ENCODE measurements at regions not wholly inside any gene's neighbourhood (a gene's known extent, or its start where the extent isn't known, plus 50 kb on each side); places are given as distances from the start of the nearest gene placed in this dataset.
A peak's percentile ranks its signal among the peaks of the same experiment; 100 is the strongest.

DNA sequence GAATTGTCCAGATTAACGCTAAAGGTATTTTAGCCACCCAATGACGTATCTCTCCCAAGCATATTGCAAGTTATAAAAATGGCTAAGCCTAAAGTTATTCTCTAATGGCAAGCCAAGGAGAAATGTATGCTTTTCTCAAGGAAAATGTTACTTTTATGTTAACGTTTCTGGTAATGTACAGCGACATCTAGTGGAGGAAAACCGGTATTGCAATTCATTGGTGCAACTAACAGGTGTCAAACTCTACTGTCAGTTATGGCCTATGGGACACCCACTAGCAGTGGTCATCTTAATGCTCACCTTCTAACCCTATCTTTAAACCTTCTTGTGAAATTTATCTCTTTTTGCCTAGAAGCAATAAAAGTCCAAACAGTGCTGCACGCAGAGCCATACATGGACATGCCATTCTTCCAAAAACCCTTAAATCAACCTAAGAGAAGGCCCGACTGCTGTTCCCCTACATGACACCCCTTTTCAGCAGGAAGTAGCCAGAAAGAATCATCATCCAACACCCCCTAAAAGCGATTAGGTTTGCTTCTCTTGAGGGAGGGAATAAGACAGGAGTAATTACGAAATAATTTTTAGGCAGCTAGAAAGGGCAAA is 68.7 kb upstream of the LRIF1 start:
- no peak for FAIRE-seq
- Histone ChIP-seq H3K79me2 (ENCODE audit: control insufficient read depth, insufficient read depth, low read length) (no peaks in the 10 kb centered on the region), H3K27me3 (ENCODE audit: control insufficient read depth, extremely low read depth, insufficient read depth, low read length) (no peaks in the 10 kb centered on the region), H2AFZ (ENCODE audit: control insufficient read depth, low read length) (no peak overlapping the region), H4K20me1 (ENCODE audit: control insufficient read depth, extremely low read depth, insufficient read depth, low read length) (no peaks in the 10 kb centered on the region), H3K4me3 (ENCODE audit: control insufficient read depth in 2 of 3, extremely low read depth in 1 of 3, insufficient read depth in 2 of 3, low read depth in 1 of 3, low read length in 3 of 3) (no peak overlapping the region), H3K9ac (ENCODE audit: control insufficient read depth, extremely low read depth, insufficient read depth, low read length) (no peak overlapping the region), H3K9me3 (ENCODE audit: control insufficient read depth, low read depth, low read length) (no peaks in the 10 kb centered on the region), H3K27ac (ENCODE audit: control insufficient read depth, insufficient read depth, low read length) (no peak overlapping the region), H3K4me2 (ENCODE audit: control insufficient read depth, extremely low read depth, insufficient read depth, low read depth, low read length) (no peak overlapping the region), H3K9me1 (ENCODE audit: control insufficient read depth, extremely low read depth, insufficient read depth, low read length) (no peaks in the 10 kb centered on the region), H3K36me3 (ENCODE audit: control insufficient read depth in 2 of 2, extremely low read depth in 1 of 2, insufficient read depth in 2 of 2, low read length in 2 of 2) (no peaks in the 10 kb centered on the region), H3K4me1 (ENCODE audit: control insufficient read depth, extremely low read depth, insufficient read depth, low read length) (no peaks in the 10 kb centered on the region)
- DNase-seq (ENCODE audit: low read depth, low spot score) = no peak
- dilution Hi-C loops (cut with MboI; ENCODE audit: extremely low pct_ligation_motif_present, low sequenced_read_pairs) = no loop called here
- TF ChIP-seq, protein P1, sequence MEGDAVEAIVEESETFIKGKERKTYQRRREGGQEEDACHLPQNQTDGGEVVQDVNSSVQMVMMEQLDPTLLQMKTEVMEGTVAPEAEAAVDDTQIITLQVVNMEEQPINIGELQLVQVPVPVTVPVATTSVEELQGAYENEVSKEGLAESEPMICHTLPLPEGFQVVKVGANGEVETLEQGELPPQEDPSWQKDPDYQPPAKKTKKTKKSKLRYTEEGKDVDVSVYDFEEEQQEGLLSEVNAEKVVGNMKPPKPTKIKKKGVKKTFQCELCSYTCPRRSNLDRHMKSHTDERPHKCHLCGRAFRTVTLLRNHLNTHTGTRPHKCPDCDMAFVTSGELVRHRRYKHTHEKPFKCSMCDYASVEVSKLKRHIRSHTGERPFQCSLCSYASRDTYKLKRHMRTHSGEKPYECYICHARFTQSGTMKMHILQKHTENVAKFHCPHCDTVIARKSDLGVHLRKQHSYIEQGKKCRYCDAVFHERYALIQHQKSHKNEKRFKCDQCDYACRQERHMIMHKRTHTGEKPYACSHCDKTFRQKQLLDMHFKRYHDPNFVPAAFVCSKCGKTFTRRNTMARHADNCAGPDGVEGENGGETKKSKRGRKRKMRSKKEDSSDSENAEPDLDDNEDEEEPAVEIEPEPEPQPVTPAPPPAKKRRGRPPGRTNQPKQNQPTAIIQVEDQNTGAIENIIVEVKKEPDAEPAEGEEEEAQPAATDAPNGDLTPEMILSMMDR (optimal IDR thresholded peaks at IDR 0.05 in 1 of 3, IDR thresholded peaks at IDR 0.05 in 1 of 3, conservative IDR thresholded peaks at IDR 0.05 in 1 of 3; ENCODE audit: extremely low read depth in 1 of 3, insufficient read depth in 2 of 3, low read length in 3 of 3) = peak; percentile 50 to 73 (median 64)
- TF ChIP-seq EZH2 (IDR thresholded peaks at IDR 0.05; ENCODE audit: low read length) = no peak

DNA sequence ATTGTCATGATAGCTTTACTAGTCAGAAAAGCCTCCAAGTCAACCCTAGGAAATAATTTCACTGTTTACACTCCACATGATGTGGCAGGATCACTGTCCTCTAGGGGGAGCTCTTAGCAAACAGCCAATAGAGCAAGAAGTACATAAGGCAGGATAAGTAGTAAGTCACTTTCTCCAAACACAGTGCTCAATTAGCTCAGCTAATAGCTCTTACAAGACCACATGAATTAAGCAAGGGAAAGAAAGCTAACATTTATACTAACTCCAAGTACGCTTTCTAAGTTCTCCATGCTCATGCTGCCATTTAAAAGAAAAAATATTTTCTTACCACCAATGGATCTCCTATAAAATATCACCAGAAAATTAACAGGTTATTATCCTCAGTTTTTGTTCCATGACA is 66.9 kb upstream of the LRIF1 start:
- Histone ChIP-seq H3K9me1 (ENCODE audit: control insufficient read depth, extremely low read depth, insufficient read depth, low read length) (no peaks in the 10 kb centered on the region), H3K4me2 (ENCODE audit: control insufficient read depth, extremely low read depth, insufficient read depth, low read depth, low read length) (no peak overlapping the region), H3K36me3 (ENCODE audit: control insufficient read depth in 2 of 2, extremely low read depth in 1 of 2, insufficient read depth in 2 of 2, low read length in 2 of 2) (no peaks in the 10 kb centered on the region), H3K4me3 (ENCODE audit: control insufficient read depth in 2 of 3, extremely low read depth in 1 of 3, insufficient read depth in 2 of 3, low read depth in 1 of 3, low read length in 3 of 3) (no peak overlapping the region), H3K9me3 (ENCODE audit: control insufficient read depth, low read depth, low read length) (no peaks in the 10 kb centered on the region), H3K9ac (ENCODE audit: control insufficient read depth, extremely low read depth, insufficient read depth, low read length) (no peak overlapping the region), H2AFZ (ENCODE audit: control insufficient read depth, low read length) (no peak overlapping the region), H3K27ac (ENCODE audit: control insufficient read depth, insufficient read depth, low read length) (no peak overlapping the region), H4K20me1 (ENCODE audit: control insufficient read depth, extremely low read depth, insufficient read depth, low read length) (no peaks in the 10 kb centered on the region), H3K27me3 (ENCODE audit: control insufficient read depth, extremely low read depth, insufficient read depth, low read length) (no peaks in the 10 kb centered on the region), H3K4me1 (ENCODE audit: control insufficient read depth, extremely low read depth, insufficient read depth, low read length) (no peaks in the 10 kb centered on the region), H3K79me2 (ENCODE audit: control insufficient read depth, insufficient read depth, low read length) (no peaks in the 10 kb centered on the region)
- FAIRE-seq (peak; percentile 73), DNase-seq (ENCODE audit: low read depth, low spot score) (peak; percentile 13)
- dilution Hi-C loops (cut with MboI; ENCODE audit: extremely low pct_ligation_motif_present, low sequenced_read_pairs) = no loop called here
- TF ChIP-seq, protein P1 (optimal IDR thresholded peaks at IDR 0.05 in 1 of 3, IDR thresholded peaks at IDR 0.05 in 1 of 3, conservative IDR thresholded peaks at IDR 0.05 in 1 of 3; ENCODE audit: extremely low read depth in 1 of 3, insufficient read depth in 2 of 3, low read length in 3 of 3) = peak; percentile 55 to 82 (median 80)
- TF ChIP-seq EZH2 (IDR thresholded peaks at IDR 0.05; ENCODE audit: low read length) = no peak
